ENCODE measurements at regions not wholly inside any gene's neighbourhood (a gene's known extent, or its start where the extent isn't known, plus 50 kb on each side); places are given as distances from the start of the nearest gene placed in this dataset.

DNA sequence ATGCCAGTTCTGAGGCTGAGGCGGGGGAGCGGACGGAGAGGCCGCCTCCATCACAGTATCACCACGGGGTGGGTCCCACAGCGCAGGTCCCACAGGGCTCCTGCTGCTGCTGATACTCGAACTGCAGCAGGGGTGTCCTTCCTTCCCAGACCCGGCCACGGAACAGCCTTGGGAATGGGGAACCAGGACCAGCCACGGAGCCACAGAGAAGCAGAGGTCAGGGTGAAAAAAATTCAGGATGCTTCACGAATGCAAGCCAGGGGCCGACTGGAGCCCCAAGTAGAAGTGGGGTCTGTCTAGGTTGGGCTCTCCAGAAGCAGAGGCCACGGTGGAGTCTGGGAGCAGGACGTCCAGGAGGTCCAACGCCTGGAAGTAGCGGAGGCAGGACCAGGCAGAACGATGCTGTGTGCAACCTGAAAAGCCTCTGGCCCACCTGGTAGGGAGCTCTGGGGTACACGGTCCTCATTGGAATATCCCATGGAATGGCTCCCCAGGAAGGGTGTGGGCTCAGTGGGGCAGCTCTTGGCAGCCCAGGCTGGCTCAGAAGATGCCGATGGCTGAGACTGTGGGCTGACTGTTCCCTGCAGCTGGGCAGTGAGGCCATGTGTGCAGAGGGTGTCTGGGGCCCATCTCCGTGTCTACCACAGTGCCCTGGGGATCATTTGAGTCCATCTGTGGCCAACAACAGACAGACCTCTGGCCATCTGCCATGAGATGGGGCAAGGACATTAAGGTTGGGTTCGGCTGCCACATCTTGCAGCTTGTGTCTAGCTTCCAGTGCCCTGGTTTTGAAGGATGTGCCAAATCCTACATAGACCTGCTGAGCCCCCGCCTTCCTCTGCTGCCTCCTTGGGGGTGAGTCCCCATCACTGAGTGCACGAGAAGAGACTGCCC lies 66.9 kb upstream of the FCN1 start:
- Histone ChIP-seq H3K36me3 (ENCODE audit: control insufficient read depth, insufficient read depth, low read length) (no peaks in the 10 kb centered on the region), H3K4me1 (no peaks in the 10 kb centered on the region), H2AFZ (no peak overlapping the region), H3K9ac (no peak overlapping the region), H3K4me3 (ENCODE audit: low read depth, low read length) (no peak overlapping the region), H3K79me2 (no peaks in the 10 kb centered on the region), H3K27me3 (ENCODE audit: control insufficient read depth, insufficient read depth, low read length) (no peaks in the 10 kb centered on the region), H3K27ac (no peak overlapping the region), H3K9me3 (ENCODE audit: control insufficient read depth, low read length) (no peaks in the 10 kb centered on the region), H3K4me2 (ENCODE audit: low read length) (no peak overlapping the region)
- TF ChIP-seq, protein P1, sequence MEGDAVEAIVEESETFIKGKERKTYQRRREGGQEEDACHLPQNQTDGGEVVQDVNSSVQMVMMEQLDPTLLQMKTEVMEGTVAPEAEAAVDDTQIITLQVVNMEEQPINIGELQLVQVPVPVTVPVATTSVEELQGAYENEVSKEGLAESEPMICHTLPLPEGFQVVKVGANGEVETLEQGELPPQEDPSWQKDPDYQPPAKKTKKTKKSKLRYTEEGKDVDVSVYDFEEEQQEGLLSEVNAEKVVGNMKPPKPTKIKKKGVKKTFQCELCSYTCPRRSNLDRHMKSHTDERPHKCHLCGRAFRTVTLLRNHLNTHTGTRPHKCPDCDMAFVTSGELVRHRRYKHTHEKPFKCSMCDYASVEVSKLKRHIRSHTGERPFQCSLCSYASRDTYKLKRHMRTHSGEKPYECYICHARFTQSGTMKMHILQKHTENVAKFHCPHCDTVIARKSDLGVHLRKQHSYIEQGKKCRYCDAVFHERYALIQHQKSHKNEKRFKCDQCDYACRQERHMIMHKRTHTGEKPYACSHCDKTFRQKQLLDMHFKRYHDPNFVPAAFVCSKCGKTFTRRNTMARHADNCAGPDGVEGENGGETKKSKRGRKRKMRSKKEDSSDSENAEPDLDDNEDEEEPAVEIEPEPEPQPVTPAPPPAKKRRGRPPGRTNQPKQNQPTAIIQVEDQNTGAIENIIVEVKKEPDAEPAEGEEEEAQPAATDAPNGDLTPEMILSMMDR (IDR thresholded peaks at IDR 0.05), result no peak

DNA sequence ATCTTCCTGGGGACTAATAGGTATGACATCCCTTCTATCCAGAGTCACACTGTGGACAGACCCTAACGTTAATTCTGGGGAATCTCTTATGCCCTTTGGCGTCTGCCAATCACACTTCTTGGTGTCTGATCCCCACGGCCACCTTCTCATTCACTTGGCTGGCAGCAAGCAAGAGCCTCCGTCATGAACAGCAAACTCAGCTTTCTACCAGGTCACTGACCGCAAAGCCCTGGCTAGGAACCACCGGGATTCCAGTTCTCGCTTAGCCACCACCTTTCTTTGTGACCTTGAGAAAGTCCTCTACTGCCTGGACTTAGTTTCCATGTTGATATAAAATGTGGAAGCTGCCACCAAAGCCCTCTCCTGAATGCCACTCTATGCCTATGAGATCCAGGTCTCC lies 67.7 kb upstream of the FCN1 start:
- TF ChIP-seq, protein P1 (IDR thresholded peaks at IDR 0.05), result no peak
- Histone ChIP-seq H3K4me3 (ENCODE audit: low read depth, low read length) (no peak overlapping the region), H3K4me1 (no peaks in the 10 kb centered on the region), H3K79me2 (no peaks in the 10 kb centered on the region), H3K9ac (no peak overlapping the region), H3K9me3 (ENCODE audit: control insufficient read depth, low read length) (no peaks in the 10 kb centered on the region), H2AFZ (no peak overlapping the region), H3K27me3 (ENCODE audit: control insufficient read depth, insufficient read depth, low read length) (no peaks in the 10 kb centered on the region), H3K36me3 (ENCODE audit: control insufficient read depth, insufficient read depth, low read length) (no peaks in the 10 kb centered on the region), H3K27ac (no peak overlapping the region), H3K4me2 (ENCODE audit: low read length) (no peak overlapping the region)

DNA sequence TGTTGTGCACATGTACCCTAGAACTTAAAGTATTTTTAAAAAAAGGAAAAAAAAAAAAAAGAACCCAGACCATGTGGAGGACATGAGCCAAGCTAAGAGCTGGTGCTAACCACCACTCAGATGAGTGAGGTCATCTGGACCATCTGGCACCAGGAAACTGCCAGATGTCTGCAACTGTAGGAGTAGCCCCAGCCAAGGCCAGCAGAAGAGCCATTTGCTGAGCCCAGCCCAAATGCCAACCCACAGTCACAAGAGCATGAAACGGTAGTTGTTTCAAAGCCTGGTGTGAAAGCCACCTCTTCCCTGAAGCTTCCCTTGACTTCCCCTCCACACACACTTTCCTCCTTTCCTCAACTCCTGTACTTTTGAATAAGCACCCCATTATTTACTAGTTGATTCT lies 69.2 kb upstream of the FCN1 start:
- TF ChIP-seq, protein P1 (IDR thresholded peaks at IDR 0.05), result no peak
- H3K4me1 ChIP-seq, result no peaks in the 10 kb centered on the region
- H3K9ac ChIP-seq, result no peak overlapping the region
- no peak overlapping the region for H3K4me2 ChIP-seq (ENCODE audit: low read length)
- no peak overlapping the region for H2AFZ ChIP-seq
- H3K36me3 ChIP-seq (ENCODE audit: control insufficient read depth, insufficient read depth, low read length), result no peaks in the 10 kb centered on the region
- H3K27ac ChIP-seq, result no peak overlapping the region
- H3K4me3 ChIP-seq (ENCODE audit: low read depth, low read length), result no peak overlapping the region
- no peaks in the 10 kb centered on the region for H3K9me3 ChIP-seq (ENCODE audit: control insufficient read depth, low read length)
- H3K79me2 ChIP-seq, result no peaks in the 10 kb centered on the region
- H3K27me3 ChIP-seq (ENCODE audit: control insufficient read depth, insufficient read depth, low read length), result no peaks in the 10 kb centered on the region

DNA sequence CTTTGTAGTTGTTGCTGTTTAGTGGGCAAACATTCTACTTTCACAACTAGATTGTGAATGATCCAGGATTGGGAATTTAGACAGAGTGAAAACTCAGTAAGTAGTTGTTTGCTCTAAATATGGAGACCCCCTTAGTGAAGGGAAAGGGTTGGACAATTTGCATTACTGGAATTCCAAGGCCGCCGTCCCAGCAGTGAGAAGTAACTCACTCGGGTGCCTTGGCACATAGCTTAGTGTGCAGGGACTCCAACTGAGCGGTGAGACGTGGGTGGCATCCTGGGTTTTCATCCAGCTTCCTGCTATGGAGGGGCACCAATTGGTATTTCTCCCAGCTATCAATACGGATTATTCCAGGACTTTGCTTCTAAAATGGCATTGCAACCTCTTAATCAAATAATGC lies 69.7 kb upstream of the FCN1 start:
- Histone ChIP-seq H3K79me2 (no peaks in the 10 kb centered on the region), H3K36me3 (ENCODE audit: control insufficient read depth, insufficient read depth, low read length) (no peaks in the 10 kb centered on the region), H3K4me2 (ENCODE audit: low read length) (no peak overlapping the region), H3K9ac (no peak overlapping the region), H3K27me3 (ENCODE audit: control insufficient read depth, insufficient read depth, low read length) (no peaks in the 10 kb centered on the region), H2AFZ (no peak overlapping the region), H3K4me3 (ENCODE audit: low read depth, low read length) (no peak overlapping the region), H3K27ac (no peak overlapping the region), H3K9me3 (ENCODE audit: control insufficient read depth, low read length) (no peaks in the 10 kb centered on the region), H3K4me1 (no peaks in the 10 kb centered on the region)
- TF ChIP-seq, protein P1 (IDR thresholded peaks at IDR 0.05), result no peak
